ENCODE measurements at regions not wholly inside any gene's neighbourhood (a gene's known extent, or its start where the extent isn't known, plus 50 kb on each side); places are given as distances from the start of the nearest gene placed in this dataset.

DNA sequence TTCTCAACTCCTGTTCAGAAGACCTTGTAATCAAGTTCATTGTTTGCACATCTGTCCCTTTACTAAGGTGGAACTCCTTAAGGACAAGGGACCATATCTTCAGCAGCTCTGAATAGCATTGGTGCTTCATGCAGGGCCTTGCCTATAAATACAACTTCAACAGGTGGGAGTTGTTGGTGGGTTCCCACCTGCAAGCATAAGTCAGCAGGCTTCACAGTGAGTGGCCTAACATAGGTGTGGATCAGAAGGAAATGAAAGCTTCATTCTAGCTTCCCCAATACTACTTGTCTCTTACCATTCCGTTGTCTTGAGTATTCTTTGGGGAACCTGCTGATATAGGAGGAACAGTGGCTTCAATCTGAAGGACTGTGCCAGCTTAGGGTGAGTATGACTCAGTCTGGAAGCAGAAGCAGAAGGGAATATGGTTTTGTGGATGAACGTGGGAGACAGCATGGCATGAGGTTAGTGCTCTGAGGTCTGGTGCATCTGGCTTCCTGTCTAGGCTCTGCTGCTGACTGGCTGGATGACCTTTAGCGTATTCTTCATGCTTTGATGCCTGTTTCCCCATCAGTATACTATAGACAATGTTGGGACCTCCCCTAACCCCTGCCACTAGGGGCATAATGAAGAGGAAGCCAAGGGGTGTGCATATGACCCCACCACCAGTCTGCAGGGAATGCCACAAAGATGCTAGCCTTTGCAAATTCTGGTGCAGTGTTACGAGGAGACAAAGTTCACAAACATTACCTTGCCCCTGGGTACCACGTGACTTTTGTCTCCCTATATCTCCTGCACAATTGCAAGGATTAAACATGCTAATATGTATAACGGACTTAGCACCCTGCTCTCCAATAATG, 192.3 kb downstream of the PALM2AKAP2 start:
- peak; percentile 74 for ATAC-seq (ENCODE audit: insufficient read depth, low FRiP score)
- WGBS, 2 donors, result 78 to 81% methylated on average over 6 of the region's 6 CpGs
- H3K4me1 ChIP-seq (ENCODE audit: control insufficient read depth in 5 of 5, insufficient read depth in 5 of 5, low read length in 5 of 5), result peaks cover 0 to 20% (median 8%) of the 10 kb centered on the region in 5 donors
- no peaks in the 10 kb centered on the region for H3K27me3 ChIP-seq (ENCODE audit: control insufficient read depth in 3 of 3, insufficient read depth in 3 of 3, low read length in 2 of 3)
- no peak overlapping the region for H3K4me3 ChIP-seq
- H3K9ac ChIP-seq (ENCODE audit: insufficient read depth in 1 of 2, low read length in 2 of 2), result no peak overlapping the region
- H3K36me3 ChIP-seq (ENCODE audit: control insufficient read depth in 4 of 4, insufficient read depth in 4 of 4, low read length in 4 of 4), result peaks cover 0 to 6% (median 0%) of the 10 kb centered on the region in 4 donors
- H3K27ac ChIP-seq (ENCODE audit: low read depth in 1 of 2, low read length in 1 of 2), result no peak overlapping the region
- TF ChIP-seq, protein P1, sequence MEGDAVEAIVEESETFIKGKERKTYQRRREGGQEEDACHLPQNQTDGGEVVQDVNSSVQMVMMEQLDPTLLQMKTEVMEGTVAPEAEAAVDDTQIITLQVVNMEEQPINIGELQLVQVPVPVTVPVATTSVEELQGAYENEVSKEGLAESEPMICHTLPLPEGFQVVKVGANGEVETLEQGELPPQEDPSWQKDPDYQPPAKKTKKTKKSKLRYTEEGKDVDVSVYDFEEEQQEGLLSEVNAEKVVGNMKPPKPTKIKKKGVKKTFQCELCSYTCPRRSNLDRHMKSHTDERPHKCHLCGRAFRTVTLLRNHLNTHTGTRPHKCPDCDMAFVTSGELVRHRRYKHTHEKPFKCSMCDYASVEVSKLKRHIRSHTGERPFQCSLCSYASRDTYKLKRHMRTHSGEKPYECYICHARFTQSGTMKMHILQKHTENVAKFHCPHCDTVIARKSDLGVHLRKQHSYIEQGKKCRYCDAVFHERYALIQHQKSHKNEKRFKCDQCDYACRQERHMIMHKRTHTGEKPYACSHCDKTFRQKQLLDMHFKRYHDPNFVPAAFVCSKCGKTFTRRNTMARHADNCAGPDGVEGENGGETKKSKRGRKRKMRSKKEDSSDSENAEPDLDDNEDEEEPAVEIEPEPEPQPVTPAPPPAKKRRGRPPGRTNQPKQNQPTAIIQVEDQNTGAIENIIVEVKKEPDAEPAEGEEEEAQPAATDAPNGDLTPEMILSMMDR (IDR thresholded peaks at IDR 0.05; ENCODE audit: control extremely low read depth, extremely low read depth), result no peak
- no peaks in the 10 kb centered on the region for H3K9me3 ChIP-seq (ENCODE audit: control insufficient read depth in 4 of 4, insufficient read depth in 3 of 4, low read length in 3 of 4)
- DNase-seq, result peak in 1 of 3 donors; percentile 12

- TF ChIP-seq, protein P1 (IDR thresholded peaks at IDR 0.05; ENCODE audit: control extremely low read depth, extremely low read depth), result no peak
- Histone ChIP-seq H3K27me3 (ENCODE audit: control insufficient read depth in 3 of 3, insufficient read depth in 3 of 3, low read length in 2 of 3) (no peaks in the 10 kb centered on the region), H3K27ac (ENCODE audit: low read depth in 1 of 2, low read length in 1 of 2) (no peak overlapping the region), H3K9me3 (ENCODE audit: control insufficient read depth in 4 of 4, insufficient read depth in 3 of 4, low read length in 3 of 4) (no peaks in the 10 kb centered on the region), H3K4me3 (no peak overlapping the region), H3K36me3 (ENCODE audit: control insufficient read depth in 4 of 4, insufficient read depth in 4 of 4, low read length in 4 of 4) (peaks cover 0 to 6% (median 0%) of the 10 kb centered on the region in 4 donors), H3K9ac (ENCODE audit: insufficient read depth in 1 of 2, low read length in 2 of 2) (no peak overlapping the region), H3K4me1 (ENCODE audit: control insufficient read depth in 5 of 5, insufficient read depth in 5 of 5, low read length in 5 of 5) (peaks cover 0 to 12% (median 8%) of the 10 kb centered on the region in 5 donors)
- ATAC-seq (ENCODE audit: insufficient read depth, low FRiP score) (no peak), DNase-seq (no peak)
- WGBS, 2 donors, result 92 to 100% methylated on average over 1 of the region's 1 CpG
Measured at GRCh38 chr9:109973336-109973735, 193.3 kb downstream of the PALM2AKAP2 start.

DNA sequence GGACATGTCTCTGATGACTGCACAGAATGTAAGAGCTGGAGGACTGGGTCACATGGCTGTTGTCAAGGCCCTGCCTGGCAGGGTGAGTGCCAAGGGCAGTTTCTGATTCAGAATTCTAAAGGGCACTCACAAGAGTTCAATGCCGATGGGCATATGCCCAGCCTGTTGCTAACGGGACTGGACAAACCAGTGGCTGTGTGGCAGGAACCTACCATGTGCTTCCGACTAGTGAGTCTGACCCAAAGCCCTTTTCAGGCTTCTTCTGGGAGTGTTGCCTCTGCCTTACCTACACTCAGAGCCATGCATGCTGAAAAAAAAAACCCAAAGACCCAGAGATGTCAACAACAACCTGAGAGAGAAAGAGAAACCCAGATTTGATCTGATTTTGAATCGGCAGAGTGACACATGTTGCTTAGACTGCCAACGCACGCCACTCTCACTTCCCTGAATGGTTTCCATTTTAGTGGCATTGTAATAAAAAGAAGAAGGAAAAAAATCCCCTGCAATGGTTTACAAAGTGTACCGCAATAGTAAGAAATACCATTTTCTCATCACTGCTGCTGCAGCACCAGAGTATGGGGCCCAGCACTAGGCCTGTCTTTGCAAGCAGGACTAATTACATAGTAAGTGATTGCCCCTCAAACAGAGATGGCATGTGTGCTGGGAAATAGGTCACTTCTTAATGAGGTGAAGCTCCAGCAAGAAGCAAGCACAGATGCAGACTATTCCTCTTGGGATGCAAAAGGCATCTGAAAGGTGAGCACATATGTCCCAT, 194.3 kb downstream of the PALM2AKAP2 start:
- Histone ChIP-seq H3K9ac (ENCODE audit: insufficient read depth in 1 of 2, low read length in 2 of 2) (no peak overlapping the region), H3K36me3 (ENCODE audit: control insufficient read depth in 4 of 4, insufficient read depth in 4 of 4, low read length in 4 of 4) (peaks cover 0 to 6% (median 0%) of the 10 kb centered on the region in 4 donors), H3K27ac (ENCODE audit: low read depth in 1 of 2, low read length in 1 of 2) (no peak overlapping the region), H3K27me3 (ENCODE audit: control insufficient read depth in 3 of 3, insufficient read depth in 3 of 3, low read length in 2 of 3) (no peaks in the 10 kb centered on the region), H3K9me3 (ENCODE audit: control insufficient read depth in 4 of 4, insufficient read depth in 3 of 4, low read length in 3 of 4) (no peaks in the 10 kb centered on the region), H3K4me1 (ENCODE audit: control insufficient read depth in 5 of 5, insufficient read depth in 5 of 5, low read length in 5 of 5) (peaks cover 0 to 5% (median 2%) of the 10 kb centered on the region in 5 donors), H3K4me3 (no peak overlapping the region)
- no peak for ATAC-seq (ENCODE audit: insufficient read depth, low FRiP score)
- TF ChIP-seq, protein P1 (IDR thresholded peaks at IDR 0.05; ENCODE audit: control extremely low read depth, extremely low read depth), result no peak
- DNase-seq, result peak in 1 of 3 donors; percentile 8
- WGBS, 2 donors, result 75 to 85% methylated on average over 7 of the region's 7 CpGs

Data from lung (tissue), 11 donors.